ENCODE measurements at regions not wholly inside any gene's neighbourhood (a gene's known extent, or its start where the extent isn't known, plus 50 kb on each side); places are given as distances from the start of the nearest gene placed in this dataset.

GRCh38 chr15:66832664-66833063, 130.6 kb downstream of the SMAD6 start:
- Histone ChIP-seq H3K27me3 (replicated peaks in 1 of 7) (no peaks in the 10 kb centered on the region), H3K36me3 (no peaks in the 10 kb centered on the region), H3K9me3 (peaks cover 0 to 8% (median 0%) of the 10 kb centered on the region in 8 donors), H3K4me1 (peaks cover 0 to 36% (median 16%) of the 10 kb centered on the region in 6 donors), H3K4me3 (no peak overlapping the region), H3K27ac (peak overlapping the region in 3 of 8 donors; percentile 9 to 23 (median 11))
- TF ChIP-seq CTCF (IDR thresholded peaks at IDR 0.05 in 8 of 11, conservative IDR thresholded peaks at IDR 0.05 in 3 of 11) = no peak
- no peak for TF ChIP-seq POLR2A (IDR thresholded peaks at IDR 0.05)
- TF ChIP-seq POLR2AphosphoS5 (IDR thresholded peaks at IDR 0.05) = no peak
- peak; percentile 2 for DNase-seq
- 47 to 81% (median 59%) methylated on average over 4 of the region's 4 CpGs for WGBS, 5 donors
- intact Hi-C loops (cut with DNase I; ENCODE audit: low total_unique reads) = no loop called here

GRCh38 chr15:66833371-66833770, 131.3 kb downstream of the SMAD6 start:
- intact Hi-C loops (cut with DNase I; ENCODE audit: low total_unique reads) = no loop called here
- peaks cover 0 to 8% (median 0%) of the 10 kb centered on the region in 8 donors for H3K9me3 ChIP-seq
- no peaks in the 10 kb centered on the region for H3K36me3 ChIP-seq
- no peaks in the 10 kb centered on the region for H3K27me3 ChIP-seq (replicated peaks in 1 of 7)
- peaks cover 0 to 40% (median 16%) of the 10 kb centered on the region in 6 donors for H3K4me1 ChIP-seq
- TF ChIP-seq POLR2AphosphoS5 (IDR thresholded peaks at IDR 0.05) = peak in 1 of 3 donors; percentile 20
- TF ChIP-seq CTCF (IDR thresholded peaks at IDR 0.05 in 8 of 11, conservative IDR thresholded peaks at IDR 0.05 in 3 of 11) = no peak
- no peak for TF ChIP-seq POLR2A (IDR thresholded peaks at IDR 0.05)
- 60 to 72% (median 69%) methylated on average over 8 of the region's 8 CpGs for WGBS, 5 donors
- no peak overlapping the region for H3K4me3 ChIP-seq
- DNase-seq = peak; percentile 79
- H3K27ac ChIP-seq = peak overlapping the region in 3 of 8 donors; percentile 9 to 23 (median 11)

GRCh38 chr15:66833803-66834202, 131.8 kb downstream of the SMAD6 start:
- no peaks in the 10 kb centered on the region for H3K36me3 ChIP-seq
- peak overlapping the region in 2 of 8 donors; percentile 9 to 23 for H3K27ac ChIP-seq
- 82 to 95% (median 90%) methylated on average over 5 of the region's 5 CpGs for WGBS, 5 donors
- TF ChIP-seq CTCF (IDR thresholded peaks at IDR 0.05 in 8 of 11, conservative IDR thresholded peaks at IDR 0.05 in 3 of 11) (no peak), POLR2A (IDR thresholded peaks at IDR 0.05) (no peak), POLR2AphosphoS5 (IDR thresholded peaks at IDR 0.05) (no peak)
- no peak overlapping the region for H3K4me3 ChIP-seq
- H3K27me3 ChIP-seq (replicated peaks in 1 of 7) = no peaks in the 10 kb centered on the region
- H3K9me3 ChIP-seq = peaks cover 0 to 8% (median 0%) of the 10 kb centered on the region in 8 donors
- intact Hi-C loops (cut with DNase I; ENCODE audit: low total_unique reads) = no loop called here
- DNase-seq = peak; percentile 18
- peaks cover 0 to 44% (median 16%) of the 10 kb centered on the region in 6 donors for H3K4me1 ChIP-seq

DNA sequence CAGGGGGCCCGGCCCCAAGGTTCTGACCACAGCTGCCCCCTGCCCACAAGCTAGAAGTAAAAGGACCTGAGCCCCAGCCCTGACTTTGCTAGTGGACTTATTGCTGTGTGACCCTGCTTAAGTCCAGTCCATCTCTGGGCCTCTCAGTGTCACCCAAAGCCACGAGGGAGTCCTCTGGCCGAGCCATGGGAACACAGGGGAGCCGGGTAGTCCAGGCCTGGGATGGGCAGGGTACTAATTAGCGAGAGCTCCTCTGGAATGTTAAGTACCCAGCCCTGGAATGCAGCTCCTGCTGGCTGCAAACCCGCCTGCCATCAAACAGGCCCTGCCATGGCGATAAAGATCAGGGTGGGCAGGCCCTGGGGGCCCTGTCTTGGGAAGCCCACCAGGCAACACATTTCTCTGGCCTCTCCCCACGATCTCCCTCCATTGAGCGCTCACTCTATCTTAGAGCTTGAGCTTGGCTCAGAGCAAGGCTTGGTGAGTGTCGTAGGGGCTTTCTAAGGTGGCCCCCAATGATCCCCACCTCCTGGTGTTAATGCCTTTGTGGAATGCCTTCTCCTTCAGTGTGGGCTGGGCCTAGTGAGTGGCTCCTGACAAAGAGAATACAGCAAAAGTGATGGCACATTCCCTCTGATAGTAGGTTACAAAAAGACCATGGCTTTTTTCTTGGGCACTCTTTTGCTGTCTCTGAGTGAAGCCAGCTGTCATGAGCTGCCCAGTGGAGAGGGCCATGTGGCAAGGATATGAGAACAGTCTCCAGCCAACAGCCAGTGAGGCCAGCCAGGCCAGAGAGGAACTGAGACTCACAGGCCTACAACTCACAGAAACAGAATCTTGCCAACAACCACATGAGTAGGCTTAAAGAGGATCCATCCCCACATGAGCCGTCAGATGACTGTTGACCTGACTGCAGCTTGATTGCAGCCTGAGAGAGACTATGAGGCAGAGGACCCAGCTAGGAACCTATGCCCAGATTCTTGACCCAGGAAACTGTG, 133.1 kb downstream of the SMAD6 start:
- no peaks in the 10 kb centered on the region for H3K36me3 ChIP-seq

More for the DNA sequence above, 133.1 kb downstream of the SMAD6 start:
- Histone ChIP-seq H3K4me3 (no peak overlapping the region), H3K27ac (peak overlapping the region in 1 of 8 donors; percentile 14), H3K27me3 (replicated peaks in 1 of 7) (no peaks in the 10 kb centered on the region), H3K4me1 (peaks cover 0 to 58% (median 18%) of the 10 kb centered on the region in 6 donors), H3K9me3 (peaks cover 0 to 8% (median 0%) of the 10 kb centered on the region in 8 donors)
- intact Hi-C loops (cut with DNase I; ENCODE audit: low total_unique reads) = no loop called here
- peak; percentile 67 for DNase-seq
- WGBS, 5 donors = 76 to 84% (median 80%) methylated on average over 6 to 11 of the region's 11 CpGs
- no peak for TF ChIP-seq POLR2AphosphoS5 (IDR thresholded peaks at IDR 0.05)
- TF ChIP-seq CTCF (IDR thresholded peaks at IDR 0.05 in 8 of 11, conservative IDR thresholded peaks at IDR 0.05 in 3 of 11) = no peak
- TF ChIP-seq POLR2A (IDR thresholded peaks at IDR 0.05) = no peak

Measured in spleen (tissue), 11 donors.